Glutamatergic neuron (in vitro differentiated cells): ENCODE measurements at regions not wholly inside any gene's neighbourhood (a gene's known extent, or its start where the extent isn't known, plus 50 kb on each side); places are given as distances from the start of the nearest gene placed in this dataset.
"Not testable (repeated sequence)": the region's sequence is repeated elsewhere in the genome, so short reads cannot be mapped to it uniquely, and the experiment has no call there.

Experiments
- DNase-seq: peaks from one replicate; pipeline ENCODE4 v3.0.0; 2022
- H3K27ac Mint-ChIP-seq: one replicate; pipeline ENCODE4 v1.8.0; 2020; ENCODE audit warnings: mild to moderate bottlenecking, mixed read lengths, inconsistent platforms; ENCODE audit not compliant: unreplicated experiment
- H3K27me3 Mint-ChIP-seq: one replicate; pipeline ENCODE4 v1.8.0; 2020; ENCODE audit warnings: mild to moderate bottlenecking, moderate library complexity, mixed read lengths, inconsistent platforms; ENCODE audit not compliant: unreplicated experiment
- H3K36me3 Mint-ChIP-seq: one replicate; pipeline ENCODE4 v1.8.0; 2020; ENCODE audit warnings: mild to moderate bottlenecking, mixed read lengths, inconsistent platforms; ENCODE audit not compliant: unreplicated experiment
- H3K4me1 Mint-ChIP-seq: one replicate; pipeline ENCODE4 v1.8.0; 2020; ENCODE audit warnings: mild to moderate bottlenecking, low read depth, mixed read lengths, inconsistent platforms; ENCODE audit not compliant: unreplicated experiment
- H3K4me3 Mint-ChIP-seq: one replicate; pipeline ENCODE4 v1.8.0; 2020; ENCODE audit warnings: mild to moderate bottlenecking, mixed read lengths, inconsistent platforms; ENCODE audit not compliant: unreplicated experiment
- H3K9me3 Mint-ChIP-seq: one replicate; pipeline ENCODE4 v1.8.0; 2020; ENCODE audit warnings: mild to moderate bottlenecking, moderate library complexity, mixed read lengths, inconsistent platforms; ENCODE audit not compliant: unreplicated experiment
- CTCF ChIP-seq: fragments of 200-600 bp; sonication (generic); IDR thresholded peaks from one replicate; pipeline ENCODE4 v1.5.0; 2021; ENCODE audit not compliant: partially characterized antibody, unreplicated experiment

- no peaks in the 10 kb centered on the region for H3K36me3 Mint-ChIP-seq
- H3K4me1 Mint-ChIP-seq = peaks cover 3% of the 10 kb centered on the region
- no peak for TF ChIP-seq CTCF
- no peak overlapping the region for H3K27ac Mint-ChIP-seq
- H3K4me3 Mint-ChIP-seq = no peak overlapping the region
- no peaks in the 10 kb centered on the region for H3K9me3 Mint-ChIP-seq
- DNase-seq = no peak
- H3K27me3 Mint-ChIP-seq = peaks cover 1% of the 10 kb centered on the region
Observed at GRCh38 chr2:188789951-188790350, 184.2 kb upstream of the COL3A1 start.

- H3K4me1 Mint-ChIP-seq = peaks cover 15% of the 10 kb centered on the region
- not testable (repeated sequence) for H3K9me3 Mint-ChIP-seq, H3K27ac Mint-ChIP-seq, H3K4me3 Mint-ChIP-seq, H3K36me3 Mint-ChIP-seq, H3K27me3 Mint-ChIP-seq, DNase-seq
Observed at GRCh38 chr2:188794453-188794852, 179.7 kb upstream of the COL3A1 start.

GRCh38 chr2:188795762-188796161 is 178.4 kb upstream of the COL3A1 start:
- peaks cover 15% of the 10 kb centered on the region for H3K4me1 Mint-ChIP-seq
- TF ChIP-seq CTCF = no peak
- no peak for DNase-seq
- peak overlapping the region; percentile 74 for H3K27ac Mint-ChIP-seq
- no peaks in the 10 kb centered on the region for H3K36me3 Mint-ChIP-seq
- H3K9me3 Mint-ChIP-seq = no peaks in the 10 kb centered on the region
- H3K27me3 Mint-ChIP-seq = peaks cover 5% of the 10 kb centered on the region
- H3K4me3 Mint-ChIP-seq = peak overlapping the region; percentile 18

- H3K36me3 Mint-ChIP-seq = no peaks in the 10 kb centered on the region
- peaks cover 5% of the 10 kb centered on the region for H3K27me3 Mint-ChIP-seq
- peak overlapping the region; percentile 74 for H3K27ac Mint-ChIP-seq
- H3K4me1 Mint-ChIP-seq = peaks cover 15% of the 10 kb centered on the region
- H3K9me3 Mint-ChIP-seq = peaks cover under 1% of the 10 kb centered on the region
- TF ChIP-seq CTCF = no peak
- DNase-seq = no peak
- no peak overlapping the region for H3K4me3 Mint-ChIP-seq
Observed at GRCh38 chr2:188797371-188797770, 176.8 kb upstream of the COL3A1 start.

- no peak for TF ChIP-seq CTCF
- no peak for DNase-seq
- H3K36me3 Mint-ChIP-seq = peaks cover 4% of the 10 kb centered on the region
- peaks cover 15% of the 10 kb centered on the region for H3K4me1 Mint-ChIP-seq
- H3K9me3 Mint-ChIP-seq = peaks cover 2% of the 10 kb centered on the region
- H3K27me3 Mint-ChIP-seq = peaks cover 5% of the 10 kb centered on the region
- no peak overlapping the region for H3K27ac Mint-ChIP-seq
- no peak overlapping the region for H3K4me3 Mint-ChIP-seq
Observed at GRCh38 chr2:188798159-188798558, 176.0 kb upstream of the COL3A1 start.

GRCh38 chr2:188805219-188805618 is 169.0 kb upstream of the COL3A1 start:
- Mint-ChIP-seq H3K4me1 (peaks cover 5% of the 10 kb centered on the region), H3K4me3 (no peak overlapping the region), H3K36me3 (peaks cover 4% of the 10 kb centered on the region), H3K27ac (no peak overlapping the region), H3K27me3 (no peaks in the 10 kb centered on the region), H3K9me3 (peaks cover 2% of the 10 kb centered on the region)
- TF ChIP-seq CTCF = no peak
- DNase-seq = no peak
